ENCODE measurements at regions not wholly inside any gene's neighbourhood (a gene's known extent, or its start where the extent isn't known, plus 50 kb on each side); places are given as distances from the start of the nearest gene placed in this dataset.

DNA sequence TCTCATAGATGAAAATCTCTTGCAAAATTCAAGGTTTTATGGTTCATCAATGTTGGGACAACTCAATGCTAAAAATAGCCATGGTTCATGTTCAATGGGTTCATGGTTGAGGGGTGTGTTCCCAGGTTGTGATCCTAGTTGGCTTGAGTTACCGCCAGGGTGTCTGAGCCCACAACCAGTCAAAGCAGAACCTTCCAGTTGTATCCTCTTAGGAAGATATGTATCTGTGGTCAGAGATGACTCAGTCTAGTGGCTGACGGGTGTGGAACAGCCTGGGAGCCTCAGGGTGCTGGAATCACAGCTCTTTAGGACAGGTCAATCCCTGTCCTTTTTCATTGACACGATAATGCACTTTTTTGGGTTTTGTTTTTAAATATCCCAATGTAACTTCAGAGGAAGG is 192.3 kb upstream of the NR3C2 start:
- no peak for ATAC-seq
- TF ChIP-seq, protein P1, sequence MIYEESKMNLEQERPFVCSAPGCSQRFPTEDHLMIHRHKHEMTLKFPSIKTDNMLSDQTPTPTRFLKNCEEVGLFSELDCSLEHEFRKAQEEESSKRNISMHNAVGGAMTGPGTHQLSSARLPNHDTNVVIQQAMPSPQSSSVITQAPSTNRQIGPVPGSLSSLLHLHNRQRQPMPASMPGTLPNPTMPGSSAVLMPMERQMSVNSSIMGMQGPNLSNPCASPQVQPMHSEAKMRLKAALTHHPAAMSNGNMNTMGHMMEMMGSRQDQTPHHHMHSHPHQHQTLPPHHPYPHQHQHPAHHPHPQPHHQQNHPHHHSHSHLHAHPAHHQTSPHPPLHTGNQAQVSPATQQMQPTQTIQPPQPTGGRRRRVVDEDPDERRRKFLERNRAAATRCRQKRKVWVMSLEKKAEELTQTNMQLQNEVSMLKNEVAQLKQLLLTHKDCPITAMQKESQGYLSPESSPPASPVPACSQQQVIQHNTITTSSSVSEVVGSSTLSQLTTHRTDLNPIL (CRISPR knock-in tag; IDR thresholded peaks at IDR 0.05; ENCODE audit: low read depth) = no peak

DNA sequence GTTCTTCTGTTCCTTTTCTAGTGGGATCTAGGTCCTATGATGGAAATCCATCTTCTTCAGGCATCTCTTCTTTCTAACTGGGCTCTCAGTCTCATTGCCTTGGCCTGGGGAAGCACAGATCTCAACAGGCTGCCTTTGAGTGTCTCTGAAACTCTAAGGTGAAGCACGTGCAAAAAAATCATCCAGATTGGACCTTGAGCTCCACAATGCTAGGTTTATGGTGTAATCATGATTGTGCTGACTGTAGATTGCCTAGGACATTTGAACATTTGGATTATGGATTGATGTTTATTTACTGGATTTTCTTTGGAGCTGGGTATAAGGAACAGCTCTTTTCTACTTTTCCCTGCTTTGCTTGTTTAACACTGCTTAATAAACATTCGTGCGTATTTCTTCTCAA is 191.5 kb upstream of the NR3C2 start:
- ATAC-seq = no peak
- no peak for TF ChIP-seq OSR1 (CRISPR knock-in tag; IDR thresholded peaks at IDR 0.05)
- TF ChIP-seq, protein P2, sequence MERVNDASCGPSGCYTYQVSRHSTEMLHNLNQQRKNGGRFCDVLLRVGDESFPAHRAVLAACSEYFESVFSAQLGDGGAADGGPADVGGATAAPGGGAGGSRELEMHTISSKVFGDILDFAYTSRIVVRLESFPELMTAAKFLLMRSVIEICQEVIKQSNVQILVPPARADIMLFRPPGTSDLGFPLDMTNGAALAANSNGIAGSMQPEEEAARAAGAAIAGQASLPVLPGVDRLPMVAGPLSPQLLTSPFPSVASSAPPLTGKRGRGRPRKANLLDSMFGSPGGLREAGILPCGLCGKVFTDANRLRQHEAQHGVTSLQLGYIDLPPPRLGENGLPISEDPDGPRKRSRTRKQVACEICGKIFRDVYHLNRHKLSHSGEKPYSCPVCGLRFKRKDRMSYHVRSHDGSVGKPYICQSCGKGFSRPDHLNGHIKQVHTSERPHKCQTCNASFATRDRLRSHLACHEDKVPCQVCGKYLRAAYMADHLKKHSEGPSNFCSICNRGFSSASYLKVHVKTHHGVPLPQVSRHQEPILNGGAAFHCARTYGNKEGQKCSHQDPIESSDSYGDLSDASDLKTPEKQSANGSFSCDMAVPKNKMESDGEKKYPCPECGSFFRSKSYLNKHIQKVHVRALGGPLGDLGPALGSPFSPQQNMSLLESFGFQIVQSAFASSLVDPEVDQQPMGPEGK (CRISPR knock-in tag; IDR thresholded peaks at IDR 0.05; ENCODE audit: borderline replicate concordance) = no peak
- TF ChIP-seq TCF4 (CRISPR knock-in tag; IDR thresholded peaks at IDR 0.05; ENCODE audit: borderline replicate concordance) = no peak
- TF ChIP-seq ISL1 (CRISPR knock-in tag; IDR thresholded peaks at IDR 0.05) = no peak
- TF ChIP-seq, protein P3, sequence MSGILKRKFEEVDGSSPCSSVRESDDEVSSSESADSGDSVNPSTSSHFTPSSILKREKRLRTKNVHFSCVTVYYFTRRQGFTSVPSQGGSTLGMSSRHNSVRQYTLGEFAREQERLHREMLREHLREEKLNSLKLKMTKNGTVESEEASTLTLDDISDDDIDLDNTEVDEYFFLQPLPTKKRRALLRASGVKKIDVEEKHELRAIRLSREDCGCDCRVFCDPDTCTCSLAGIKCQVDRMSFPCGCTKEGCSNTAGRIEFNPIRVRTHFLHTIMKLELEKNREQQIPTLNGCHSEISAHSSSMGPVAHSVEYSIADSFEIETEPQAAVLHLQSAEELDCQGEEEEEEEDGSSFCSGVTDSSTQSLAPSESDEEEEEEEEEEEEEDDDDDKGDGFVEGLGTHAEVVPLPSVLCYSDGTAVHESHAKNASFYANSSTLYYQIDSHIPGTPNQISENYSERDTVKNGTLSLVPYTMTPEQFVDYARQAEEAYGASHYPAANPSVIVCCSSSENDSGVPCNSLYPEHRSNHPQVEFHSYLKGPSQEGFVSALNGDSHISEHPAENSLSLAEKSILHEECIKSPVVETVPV (CRISPR knock-in tag; IDR thresholded peaks at IDR 0.05) = no peak
- TF ChIP-seq ARNTL (CRISPR knock-in tag; IDR thresholded peaks at IDR 0.05; ENCODE audit: borderline replicate concordance, low read depth) = no peak
- TF ChIP-seq, protein P4, sequence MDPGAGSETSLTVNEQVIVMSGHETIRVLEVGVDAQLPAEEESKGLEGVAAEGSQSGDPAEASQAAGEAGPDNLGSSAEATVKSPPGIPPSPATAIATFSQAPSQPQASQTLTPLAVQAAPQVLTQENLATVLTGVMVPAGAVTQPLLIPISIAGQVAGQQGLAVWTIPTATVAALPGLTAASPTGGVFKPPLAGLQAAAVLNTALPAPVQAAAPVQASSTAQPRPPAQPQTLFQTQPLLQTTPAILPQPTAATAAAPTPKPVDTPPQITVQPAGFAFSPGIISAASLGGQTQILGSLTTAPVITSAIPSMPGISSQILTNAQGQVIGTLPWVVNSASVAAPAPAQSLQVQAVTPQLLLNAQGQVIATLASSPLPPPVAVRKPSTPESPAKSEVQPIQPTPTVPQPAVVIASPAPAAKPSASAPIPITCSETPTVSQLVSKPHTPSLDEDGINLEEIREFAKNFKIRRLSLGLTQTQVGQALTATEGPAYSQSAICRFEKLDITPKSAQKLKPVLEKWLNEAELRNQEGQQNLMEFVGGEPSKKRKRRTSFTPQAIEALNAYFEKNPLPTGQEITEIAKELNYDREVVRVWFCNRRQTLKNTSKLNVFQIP (CRISPR knock-in tag; IDR thresholded peaks at IDR 0.05; ENCODE audit: borderline replicate concordance, low read depth) = no peak
- TF ChIP-seq, protein P5, sequence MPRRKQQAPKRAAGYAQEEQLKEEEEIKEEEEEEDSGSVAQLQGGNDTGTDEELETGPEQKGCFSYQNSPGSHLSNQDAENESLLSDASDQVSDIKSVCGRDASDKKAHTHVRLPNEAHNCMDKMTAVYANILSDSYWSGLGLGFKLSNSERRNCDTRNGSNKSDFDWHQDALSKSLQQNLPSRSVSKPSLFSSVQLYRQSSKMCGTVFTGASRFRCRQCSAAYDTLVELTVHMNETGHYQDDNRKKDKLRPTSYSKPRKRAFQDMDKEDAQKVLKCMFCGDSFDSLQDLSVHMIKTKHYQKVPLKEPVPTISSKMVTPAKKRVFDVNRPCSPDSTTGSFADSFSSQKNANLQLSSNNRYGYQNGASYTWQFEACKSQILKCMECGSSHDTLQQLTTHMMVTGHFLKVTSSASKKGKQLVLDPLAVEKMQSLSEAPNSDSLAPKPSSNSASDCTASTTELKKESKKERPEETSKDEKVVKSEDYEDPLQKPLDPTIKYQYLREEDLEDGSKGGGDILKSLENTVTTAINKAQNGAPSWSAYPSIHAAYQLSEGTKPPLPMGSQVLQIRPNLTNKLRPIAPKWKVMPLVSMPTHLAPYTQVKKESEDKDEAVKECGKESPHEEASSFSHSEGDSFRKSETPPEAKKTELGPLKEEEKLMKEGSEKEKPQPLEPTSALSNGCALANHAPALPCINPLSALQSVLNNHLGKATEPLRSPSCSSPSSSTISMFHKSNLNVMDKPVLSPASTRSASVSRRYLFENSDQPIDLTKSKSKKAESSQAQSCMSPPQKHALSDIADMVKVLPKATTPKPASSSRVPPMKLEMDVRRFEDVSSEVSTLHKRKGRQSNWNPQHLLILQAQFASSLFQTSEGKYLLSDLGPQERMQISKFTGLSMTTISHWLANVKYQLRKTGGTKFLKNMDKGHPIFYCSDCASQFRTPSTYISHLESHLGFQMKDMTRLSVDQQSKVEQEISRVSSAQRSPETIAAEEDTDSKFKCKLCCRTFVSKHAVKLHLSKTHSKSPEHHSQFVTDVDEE (CRISPR knock-in tag; IDR thresholded peaks at IDR 0.05) = no peak
- no peak for TF ChIP-seq RARB (CRISPR knock-in tag; IDR thresholded peaks at IDR 0.05)
- no peak for TF ChIP-seq ZNF565 (CRISPR knock-in tag; conservative IDR thresholded peaks at IDR 0.05; ENCODE audit: low read depth)
- TF ChIP-seq ZNF70 (CRISPR knock-in tag; IDR thresholded peaks at IDR 0.05) = no peak
- TF ChIP-seq ZFP3 (CRISPR knock-in tag; IDR thresholded peaks at IDR 0.05) = no peak
- TF ChIP-seq ESRRG (CRISPR knock-in tag; IDR thresholded peaks at IDR 0.05) = no peak
- no peak for TF ChIP-seq ZC3H10 (CRISPR knock-in tag; IDR thresholded peaks at IDR 0.05)
- no peak for TF ChIP-seq CSDC2 (CRISPR knock-in tag; IDR thresholded peaks at IDR 0.05)
- no peak for TF ChIP-seq PPARA (CRISPR knock-in tag; IDR thresholded peaks at IDR 0.05; ENCODE audit: borderline replicate concordance)

DNA sequence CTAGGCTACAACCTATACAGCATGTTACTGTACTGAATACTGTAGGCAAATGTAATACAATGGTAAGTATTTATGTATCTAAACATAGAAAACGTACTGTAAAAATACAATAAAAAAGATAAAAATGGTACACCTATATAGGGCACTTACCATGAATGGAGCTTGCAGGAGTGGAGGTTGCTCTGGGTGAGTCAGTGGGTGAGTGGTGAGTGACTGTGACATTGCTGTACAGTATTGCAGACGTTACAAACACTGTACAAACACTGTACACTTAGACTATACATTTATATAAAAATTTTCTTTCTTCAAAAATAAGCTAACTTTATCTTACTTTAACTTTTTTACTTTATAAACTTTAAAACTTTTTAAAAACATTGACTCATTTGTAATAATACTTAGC is 190.3 kb upstream of the NR3C2 start:
- TF ChIP-seq GLIS3 (CRISPR knock-in tag; IDR thresholded peaks at IDR 0.05) (no peak), SNAI2 (CRISPR knock-in tag; IDR thresholded peaks at IDR 0.05) (no peak), RARB (CRISPR knock-in tag; IDR thresholded peaks at IDR 0.05) (no peak), PPARA (CRISPR knock-in tag; IDR thresholded peaks at IDR 0.05; ENCODE audit: borderline replicate concordance) (no peak), ZNF565 (CRISPR knock-in tag; conservative IDR thresholded peaks at IDR 0.05; ENCODE audit: low read depth) (no peak), BACH2 (CRISPR knock-in tag; IDR thresholded peaks at IDR 0.05; ENCODE audit: borderline replicate concordance) (no peak), OSR1 (CRISPR knock-in tag; IDR thresholded peaks at IDR 0.05) (no peak), ESRRG (CRISPR knock-in tag; IDR thresholded peaks at IDR 0.05) (no peak), ZFP3 (CRISPR knock-in tag; IDR thresholded peaks at IDR 0.05) (no peak), ZNF8 (CRISPR knock-in tag; IDR thresholded peaks at IDR 0.05) (no peak), ZFP30 (CRISPR knock-in tag; IDR thresholded peaks at IDR 0.05) (no peak), ISL1 (CRISPR knock-in tag; IDR thresholded peaks at IDR 0.05) (no peak), ARNTL (CRISPR knock-in tag; IDR thresholded peaks at IDR 0.05; ENCODE audit: borderline replicate concordance, low read depth) (no peak), CSDC2 (CRISPR knock-in tag; IDR thresholded peaks at IDR 0.05) (no peak)
- TF ChIP-seq, protein P4 (CRISPR knock-in tag; IDR thresholded peaks at IDR 0.05; ENCODE audit: borderline replicate concordance, low read depth) = no peak
- TF ChIP-seq, protein P2 (CRISPR knock-in tag; IDR thresholded peaks at IDR 0.05; ENCODE audit: borderline replicate concordance) = no peak
- TF ChIP-seq, protein P1 (CRISPR knock-in tag; IDR thresholded peaks at IDR 0.05; ENCODE audit: low read depth) = no peak
- ATAC-seq = no peak
